GM10248 (cell line): ENCODE measurements at regions not wholly inside any gene's neighbourhood (a gene's known extent, or its start where the extent isn't known, plus 50 kb on each side); places are given as distances from the start of the nearest gene placed in this dataset.

Experiments
- CTCF ChIA-PET: fragments of 300-600 bp; sonication (Branson Sonifier 250); formaldehyde crosslinking; extraction: SDS; loops from one replicate; lab custom pipeline; 2021; ENCODE audit warnings: antibody characterized with exemption; lab: Yijun Ruan, JAX
- POLR2A ChIA-PET: fragments of 350-650 bp; sonication (Branson Sonifier 250); formaldehyde crosslinking; extraction: SDS; loops from one replicate; lab custom pipeline; 2020; ENCODE audit warnings: antibody characterized with exemption; lab: Yijun Ruan, JAX
- DNase-seq: peaks from one replicate; pipeline ENCODE4 v3.0.0; 2012; ENCODE audit errors: extremely low spot score
- TF ChIP-seq, protein P1 (sequence below): IDR thresholded peaks from 2 replicates; pipeline ENCODE4 v1.5.1; 2012; ENCODE audit warnings: mild to moderate bottlenecking, low read depth; ENCODE audit errors: extremely low read depth, missing control alignments, control extremely low read depth

- POLR2A ChIA-PET: no interaction called here
- no peak for DNase-seq
- TF ChIP-seq, protein P1, sequence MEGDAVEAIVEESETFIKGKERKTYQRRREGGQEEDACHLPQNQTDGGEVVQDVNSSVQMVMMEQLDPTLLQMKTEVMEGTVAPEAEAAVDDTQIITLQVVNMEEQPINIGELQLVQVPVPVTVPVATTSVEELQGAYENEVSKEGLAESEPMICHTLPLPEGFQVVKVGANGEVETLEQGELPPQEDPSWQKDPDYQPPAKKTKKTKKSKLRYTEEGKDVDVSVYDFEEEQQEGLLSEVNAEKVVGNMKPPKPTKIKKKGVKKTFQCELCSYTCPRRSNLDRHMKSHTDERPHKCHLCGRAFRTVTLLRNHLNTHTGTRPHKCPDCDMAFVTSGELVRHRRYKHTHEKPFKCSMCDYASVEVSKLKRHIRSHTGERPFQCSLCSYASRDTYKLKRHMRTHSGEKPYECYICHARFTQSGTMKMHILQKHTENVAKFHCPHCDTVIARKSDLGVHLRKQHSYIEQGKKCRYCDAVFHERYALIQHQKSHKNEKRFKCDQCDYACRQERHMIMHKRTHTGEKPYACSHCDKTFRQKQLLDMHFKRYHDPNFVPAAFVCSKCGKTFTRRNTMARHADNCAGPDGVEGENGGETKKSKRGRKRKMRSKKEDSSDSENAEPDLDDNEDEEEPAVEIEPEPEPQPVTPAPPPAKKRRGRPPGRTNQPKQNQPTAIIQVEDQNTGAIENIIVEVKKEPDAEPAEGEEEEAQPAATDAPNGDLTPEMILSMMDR: peak; percentile 12
- CTCF ChIA-PET: no interaction called here
These were observed 75.8 kb upstream of the SOX5 start for GRCh38 chr12:24025153-24025798.

GRCh38 chr12:24023081-24023480, 73.6 kb upstream of the SOX5 start:
- CTCF ChIA-PET: interaction anchor here (1.1 kb wide), 1 partner anchor 9 kb away, joined by 3 read pairs; no protein-coding TSS in a partner anchor
- TF ChIP-seq, protein P1: no peak
- DNase-seq: no peak
- POLR2A ChIA-PET: no interaction called here

- POLR2A ChIA-PET: no interaction called here
- CTCF ChIA-PET: no interaction called here
- DNase-seq: no peak
- TF ChIP-seq, protein P1: no peak
These were observed 71.7 kb upstream of the SOX5 start for GRCh38 chr12:24021164-24021502.

GRCh38 chr12:24020397-24021163, 71.1 kb upstream of the SOX5 start:
- no peak for DNase-seq
- ChIA-PET CTCF (no interaction called here), POLR2A (no interaction called here)
- TF ChIP-seq, protein P1: no peak

DNA sequence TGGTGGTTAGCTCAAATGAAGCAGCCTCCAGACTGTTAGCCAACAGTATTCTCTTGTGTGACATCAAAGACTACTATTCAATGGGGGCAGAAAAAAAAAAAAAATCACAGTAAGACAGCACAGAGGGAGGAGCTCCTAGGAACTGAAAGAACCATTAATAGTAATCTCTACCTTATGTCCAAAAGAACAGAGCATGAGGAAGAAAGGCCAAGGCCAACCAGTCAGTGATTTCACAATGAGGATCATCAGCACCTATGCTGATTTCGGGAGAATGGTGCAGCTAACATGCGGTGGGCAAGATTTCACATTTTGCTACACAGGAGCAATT, 66.3 kb upstream of the SOX5 start:
- DNase-seq: no peak
- POLR2A ChIA-PET: no interaction called here
- CTCF ChIA-PET: interaction anchor here (1.1 to 1.4 kb wide), 2 partner anchors 9 to 811 kb away, joined by 3 to 4 read pairs; no protein-coding TSS in a partner anchor
- TF ChIP-seq, protein P1: no peak

- CTCF ChIA-PET: interaction anchor here (0.9 to 1.4 kb wide), 3 partner anchors 9 to 810 kb away, joined by 3 to 4 read pairs (median 3); no protein-coding TSS in a partner anchor
- DNase-seq: no peak
- POLR2A ChIA-PET: no interaction called here
- TF ChIP-seq, protein P1: no peak
These were observed 65.7 kb upstream of the SOX5 start for GRCh38 chr12:24014915-24015832.
